GM21423 (cell line): ENCODE measurements at regions not wholly inside any gene's neighbourhood (a gene's known extent, or its start where the extent isn't known, plus 50 kb on each side); places are given as distances from the start of the nearest gene placed in this dataset.
"Not testable (repeated sequence)": the region's sequence is repeated elsewhere in the genome, so short reads cannot be mapped to it uniquely, and the experiment has no call there.

Source experiments
- ATAC-seq: cut with Tn5 transposase; IDR thresholded peaks from one replicate; pipeline ENCODE4 v1.9.1; 2021; ENCODE audit warnings: mild to moderate bottlenecking, moderate library complexity; ENCODE audit not compliant: unreplicated experiment

GRCh38 chr7:118404211-118404610 is 179.7 kb downstream of the ANKRD7 start:
- ATAC-seq: no peak

- ATAC-seq: no peak
Measured at GRCh38 chr7:118418433-118418832, 193.9 kb downstream of the ANKRD7 start.

GRCh38 chr7:118420888-118421287 is 196.4 kb downstream of the ANKRD7 start:
- ATAC-seq: no peak

- ATAC-seq: no peak
Measured at GRCh38 chr7:118429141-118429540, 204.6 kb downstream of the ANKRD7 start.

DNA sequence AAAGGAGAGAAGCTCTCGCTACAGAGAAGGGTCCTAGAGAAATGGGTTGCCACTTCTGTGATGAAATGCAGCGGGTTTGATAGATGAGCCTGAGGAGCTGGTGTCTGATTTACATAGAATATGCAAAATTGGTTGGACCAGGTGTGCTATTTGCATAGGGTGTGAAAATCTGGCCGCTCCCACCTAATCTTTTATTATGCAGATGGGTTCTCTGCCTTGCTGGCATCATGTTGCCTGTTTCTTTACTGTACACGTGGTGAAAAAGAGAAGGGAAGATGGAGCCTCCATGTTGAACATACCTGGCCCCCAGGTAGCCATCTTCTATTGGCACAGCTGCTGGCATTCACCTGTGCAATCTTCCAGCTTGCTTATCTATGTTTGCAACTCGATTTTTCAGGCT is 212.2 kb downstream of the ANKRD7 start:
- no peak for ATAC-seq

DNA sequence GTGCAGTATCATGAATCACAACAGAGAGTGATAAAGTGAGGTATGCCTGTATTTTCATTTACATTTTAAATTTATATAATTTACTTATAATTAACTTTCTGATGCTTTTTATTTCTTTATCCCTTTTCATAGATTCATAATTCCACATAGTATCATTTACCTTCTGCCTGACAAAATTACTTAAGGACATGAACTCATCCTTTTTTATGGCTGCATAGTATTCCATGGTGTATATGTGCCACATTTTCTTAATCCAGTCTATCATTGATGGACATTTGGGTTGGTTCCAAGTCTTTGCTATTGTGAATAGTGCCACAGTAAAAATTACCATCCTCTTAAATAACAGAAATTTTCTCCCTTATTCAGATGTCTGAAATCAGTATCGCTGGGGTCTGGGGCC is 224.5 kb downstream of the ANKRD7 start:
- ATAC-seq: not testable (repeated sequence)

DNA sequence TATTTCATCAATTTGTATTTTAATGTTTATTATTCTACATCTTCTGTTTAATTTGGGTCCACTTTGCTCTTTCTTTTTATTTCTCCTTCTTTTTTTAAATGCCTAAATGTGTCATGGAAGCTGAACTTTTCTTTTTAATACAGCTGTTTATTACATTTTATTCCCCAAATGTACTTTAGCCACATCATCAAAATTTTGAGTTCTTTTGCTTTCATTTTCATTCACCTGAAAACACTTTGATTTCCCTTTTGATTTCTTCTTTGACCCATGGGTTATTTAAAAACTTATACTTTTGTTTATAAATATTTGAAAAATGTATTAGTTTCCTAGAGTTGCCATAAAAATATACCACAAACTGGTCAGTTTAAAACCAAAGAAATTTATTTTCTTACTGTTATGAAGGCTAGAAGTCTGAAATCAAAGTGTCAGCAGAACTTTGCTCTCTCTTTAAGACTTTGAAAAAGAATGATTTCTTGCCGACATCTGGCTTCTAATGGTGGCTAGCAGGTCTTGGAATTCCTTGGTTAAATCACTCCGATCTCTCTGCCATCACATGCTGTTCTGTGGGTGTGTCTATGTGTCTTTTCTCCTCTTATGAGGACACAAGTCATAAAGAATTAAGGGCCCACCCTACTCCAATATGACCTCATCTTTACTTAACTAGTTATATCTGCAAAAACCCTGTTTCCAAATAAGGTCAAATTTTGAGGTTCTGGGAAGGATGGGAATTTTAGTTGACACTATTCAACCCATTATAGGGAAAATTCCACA is 225.5 kb downstream of the ANKRD7 start:
- ATAC-seq: no peak

DNA sequence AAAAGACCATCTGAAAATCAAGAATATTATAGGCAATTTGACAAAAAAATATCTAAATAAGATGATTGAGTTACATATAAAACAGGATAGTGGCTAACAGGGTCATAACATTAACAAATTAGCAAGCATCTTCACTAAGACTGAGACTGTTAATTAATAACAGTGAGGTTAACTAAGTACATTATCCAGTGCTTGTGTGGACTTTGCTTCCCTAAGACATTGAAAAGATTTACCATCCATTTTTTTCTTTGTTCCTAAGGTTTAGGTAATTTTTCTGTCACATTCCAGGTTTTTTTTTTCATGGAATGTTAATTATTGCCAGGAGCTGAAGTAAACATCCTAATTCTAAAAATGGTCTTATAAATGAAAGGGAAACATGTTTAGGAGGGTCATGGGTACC is 227.6 kb downstream of the ANKRD7 start:
- no peak for ATAC-seq

- no peak for ATAC-seq
Measured at GRCh38 chr7:118467381-118467780, 242.9 kb downstream of the ANKRD7 start.

DNA sequence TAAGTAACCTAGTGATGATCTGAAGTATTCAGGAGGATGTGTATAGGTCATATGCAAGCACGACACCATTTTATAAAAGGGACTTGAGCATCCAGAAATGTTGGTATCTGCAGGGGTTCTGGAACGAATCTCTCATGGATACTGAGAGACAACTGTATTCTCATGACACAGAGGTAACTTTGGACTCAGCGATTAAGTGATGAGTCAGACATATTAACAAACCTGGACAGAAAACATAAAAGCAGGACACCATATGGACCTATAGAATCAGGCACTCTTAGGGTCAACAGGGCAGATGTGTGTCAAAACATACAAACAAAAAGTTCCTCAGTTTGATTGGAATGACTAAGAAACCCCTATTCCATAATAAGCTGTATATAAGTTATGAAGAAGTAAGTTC is 248.1 kb downstream of the ANKRD7 start:
- ATAC-seq: no peak

DNA sequence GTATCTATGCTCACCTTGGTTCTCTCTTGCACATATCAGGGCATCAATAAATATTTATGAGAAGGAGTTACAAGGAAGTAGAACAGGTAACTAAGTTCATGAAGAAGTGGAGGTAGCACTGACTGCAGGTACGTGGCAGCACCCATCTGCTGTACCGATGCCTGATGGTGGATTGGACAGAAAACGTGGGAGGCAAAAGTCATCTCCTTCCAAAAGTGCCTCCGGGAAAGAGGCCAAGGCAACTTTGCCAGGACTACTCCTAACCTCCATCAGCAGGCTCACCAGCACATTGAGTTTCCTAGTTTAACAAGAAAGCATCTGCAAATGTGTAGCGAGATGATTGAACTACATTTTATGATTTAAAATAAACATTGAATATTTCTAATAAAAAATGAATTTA is 248.8 kb downstream of the ANKRD7 start:
- no peak for ATAC-seq

DNA sequence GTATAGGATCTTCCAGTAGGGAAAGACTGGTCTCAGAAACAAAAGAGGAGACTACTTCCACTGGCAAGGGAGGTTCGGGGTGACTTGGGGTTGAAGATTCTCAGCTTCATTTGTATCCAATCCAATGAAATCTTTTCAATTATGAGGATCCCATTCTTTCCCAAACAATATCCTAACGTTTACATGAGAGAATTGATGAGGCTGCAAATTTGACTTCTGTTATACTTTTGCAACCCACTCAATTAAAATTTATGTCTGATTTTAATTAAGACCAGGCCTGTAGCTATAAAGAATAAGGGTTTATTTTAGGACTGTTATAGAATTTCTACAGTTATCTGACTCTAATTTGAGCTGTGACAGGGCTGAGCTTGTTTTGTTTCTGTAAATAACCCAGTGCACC is 251.5 kb downstream of the ANKRD7 start:
- ATAC-seq: no peak

- no peak for ATAC-seq
Measured at GRCh38 chr7:118477036-118477435, 252.5 kb downstream of the ANKRD7 start.

DNA sequence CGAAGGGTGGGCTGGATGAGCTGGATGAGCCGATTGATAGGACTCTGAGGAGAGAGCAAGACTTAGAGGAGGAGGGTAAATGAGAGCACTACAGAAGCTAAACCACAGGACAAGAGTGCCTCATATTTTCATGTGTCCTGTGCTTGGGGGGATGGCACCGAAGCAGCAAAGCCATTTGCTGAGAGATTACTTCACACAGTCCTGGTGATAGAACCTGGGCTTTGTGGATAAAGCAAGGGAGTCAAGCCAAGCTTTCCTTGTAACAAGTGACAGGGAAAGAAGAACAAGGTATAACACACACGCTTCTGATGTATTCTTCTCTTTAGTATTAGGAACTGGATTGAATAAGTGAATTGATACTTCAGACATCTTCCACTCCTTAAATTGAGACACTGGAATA is 253.7 kb downstream of the ANKRD7 start:
- ATAC-seq: no peak

DNA sequence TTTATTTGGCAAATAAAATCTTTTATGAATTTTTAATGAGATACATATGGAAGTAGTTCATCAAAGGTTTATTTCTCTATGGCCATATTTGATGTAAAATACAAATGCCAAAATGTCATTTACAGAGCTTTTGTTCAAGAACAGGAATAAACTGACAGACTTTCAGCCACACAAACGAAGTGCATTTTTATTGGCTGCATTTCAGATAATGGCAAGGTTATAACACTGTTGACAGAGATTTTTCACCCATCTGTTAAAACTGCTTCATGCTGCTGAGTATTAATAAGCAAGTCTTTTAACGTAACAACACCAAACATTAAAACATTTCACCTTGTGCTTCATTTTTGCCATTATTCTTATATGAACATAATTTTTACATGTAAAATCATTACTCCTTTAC is 254.4 kb downstream of the ANKRD7 start:
- no peak for ATAC-seq

GRCh38 chr7:118492466-118492865 is 268.0 kb downstream of the ANKRD7 start:
- ATAC-seq: no peak

- no peak for ATAC-seq
Measured at GRCh38 chr7:118496138-118496644, 271.7 kb downstream of the ANKRD7 start.

- no peak for ATAC-seq
Measured at GRCh38 chr7:118502235-118502634, 277.7 kb downstream of the ANKRD7 start.

GRCh38 chr7:118511146-118511545 is 286.6 kb downstream of the ANKRD7 start:
- ATAC-seq: no peak

DNA sequence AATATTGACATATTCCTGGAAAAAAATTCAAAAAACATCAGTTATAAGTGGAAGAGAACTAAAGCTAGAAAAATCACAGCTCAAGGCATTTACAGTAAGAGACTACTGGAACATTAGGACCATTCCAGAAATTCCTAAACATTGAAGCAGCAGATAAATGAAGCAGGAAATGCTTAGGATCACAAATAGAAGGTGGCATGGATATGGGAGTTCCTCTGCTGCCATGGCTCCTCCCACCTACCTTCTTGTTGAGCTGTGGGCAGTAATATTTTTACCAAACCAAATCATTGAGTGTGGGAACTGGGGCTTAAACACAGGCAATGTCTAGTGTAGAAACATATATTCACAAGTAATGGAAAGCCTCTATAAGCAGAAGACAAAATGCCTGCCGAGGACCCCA is 292.8 kb downstream of the ANKRD7 start:
- no peak for ATAC-seq

DNA sequence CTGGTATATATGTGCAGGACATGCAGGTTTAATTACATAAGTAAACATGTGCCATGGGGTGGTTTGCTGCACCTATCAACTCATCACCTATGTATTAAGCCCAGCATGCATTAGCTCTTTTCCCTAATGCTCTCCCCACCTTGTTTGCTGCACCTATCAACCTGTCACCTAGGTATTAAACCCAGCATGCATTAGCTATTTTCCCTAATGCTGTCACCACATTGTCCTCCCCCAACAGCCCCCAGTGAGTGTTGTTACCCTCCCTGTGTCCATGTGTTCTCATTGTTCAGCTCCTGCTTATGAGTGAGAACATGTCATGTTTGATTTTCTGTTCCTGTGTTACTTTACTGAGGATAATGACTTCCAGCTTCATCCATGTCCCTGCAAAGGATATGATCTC is 300.5 kb downstream of the ANKRD7 start:
- no peak for ATAC-seq

GRCh38 chr7:118531566-118531965 is 307.1 kb downstream of the ANKRD7 start:
- ATAC-seq: no peak

DNA sequence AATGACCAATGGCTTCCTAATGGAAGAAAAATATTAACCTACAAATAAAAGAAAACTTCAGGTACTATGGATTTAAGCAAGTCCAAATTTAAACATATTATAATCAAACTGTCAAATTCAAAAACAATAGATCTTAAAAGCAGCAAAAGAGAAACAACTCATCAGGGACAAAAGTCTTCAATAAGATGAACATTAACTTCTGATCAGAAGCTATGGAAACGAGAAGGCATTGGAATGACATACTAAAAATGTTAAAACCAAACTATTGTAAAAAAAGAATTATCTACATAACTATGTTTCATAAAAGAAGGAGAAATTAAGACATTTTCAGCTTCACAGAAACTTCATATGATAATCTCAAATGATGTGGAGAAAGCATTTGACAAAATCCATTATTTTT is 334.7 kb downstream of the ANKRD7 start:
- ATAC-seq: no peak
